ENCODE measurements at regions not wholly inside any gene's neighbourhood (a gene's known extent, or its start where the extent isn't known, plus 50 kb on each side); places are given as distances from the start of the nearest gene placed in this dataset.

DNA sequence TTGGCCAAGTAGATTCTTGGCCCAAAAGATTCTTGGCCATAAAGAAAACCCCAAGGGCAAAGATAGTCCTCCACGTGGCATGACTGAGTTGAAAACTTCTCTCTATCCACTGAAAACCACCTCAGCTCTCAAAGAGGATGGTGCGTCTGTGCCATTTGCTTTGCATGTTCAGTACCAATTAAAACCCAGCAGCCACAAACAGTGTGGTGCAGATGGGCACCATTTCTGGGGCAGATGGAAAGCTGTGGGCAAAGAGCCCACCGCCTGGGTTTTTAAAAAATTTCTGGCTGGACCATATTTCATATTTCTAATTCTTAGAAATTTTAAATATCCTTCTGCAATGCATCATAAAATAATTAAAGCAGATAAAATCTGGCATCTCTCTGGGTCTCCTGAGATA lies 84.5 kb upstream of the PUM3 start:
- TF ChIP-seq, protein P1, sequence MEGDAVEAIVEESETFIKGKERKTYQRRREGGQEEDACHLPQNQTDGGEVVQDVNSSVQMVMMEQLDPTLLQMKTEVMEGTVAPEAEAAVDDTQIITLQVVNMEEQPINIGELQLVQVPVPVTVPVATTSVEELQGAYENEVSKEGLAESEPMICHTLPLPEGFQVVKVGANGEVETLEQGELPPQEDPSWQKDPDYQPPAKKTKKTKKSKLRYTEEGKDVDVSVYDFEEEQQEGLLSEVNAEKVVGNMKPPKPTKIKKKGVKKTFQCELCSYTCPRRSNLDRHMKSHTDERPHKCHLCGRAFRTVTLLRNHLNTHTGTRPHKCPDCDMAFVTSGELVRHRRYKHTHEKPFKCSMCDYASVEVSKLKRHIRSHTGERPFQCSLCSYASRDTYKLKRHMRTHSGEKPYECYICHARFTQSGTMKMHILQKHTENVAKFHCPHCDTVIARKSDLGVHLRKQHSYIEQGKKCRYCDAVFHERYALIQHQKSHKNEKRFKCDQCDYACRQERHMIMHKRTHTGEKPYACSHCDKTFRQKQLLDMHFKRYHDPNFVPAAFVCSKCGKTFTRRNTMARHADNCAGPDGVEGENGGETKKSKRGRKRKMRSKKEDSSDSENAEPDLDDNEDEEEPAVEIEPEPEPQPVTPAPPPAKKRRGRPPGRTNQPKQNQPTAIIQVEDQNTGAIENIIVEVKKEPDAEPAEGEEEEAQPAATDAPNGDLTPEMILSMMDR (IDR thresholded peaks at IDR 0.05) = no peak
- no peak for TF ChIP-seq POLR2A (IDR thresholded peaks at IDR 0.05)

All from testis (tissue), 2 donors.